Memory B cell (primary cell): ENCODE measurements at regions not wholly inside any gene's neighbourhood (a gene's known extent, or its start where the extent isn't known, plus 50 kb on each side); places are given as distances from the start of the nearest gene placed in this dataset.
"Not testable (repeated sequence)": the region's sequence is repeated elsewhere in the genome, so short reads cannot be mapped to it uniquely, and the experiment has no call there.

Experiments
- ATAC-seq: fragments of 150-1000 bp; cut with Tn5 transposase; 2 replicates; pipeline ENCODE4 v1.10.0; 2021; ENCODE audit warnings: low read depth, mild to moderate bottlenecking, moderate library complexity
- DNase-seq, 2 donors: peaks; one replicate each; pipeline ENCODE4 v3.0.0; 2022; ENCODE audit warnings: low spot score in 2 of 2
- H3K27ac Mint-ChIP-seq: one replicate; pipeline ENCODE4 v1.8.0; 2022; ENCODE audit warnings: mild to moderate bottlenecking, moderate library complexity, mixed read lengths
- H3K27me3 Mint-ChIP-seq: one replicate; pipeline ENCODE4 v1.8.0; 2022; ENCODE audit warnings: mixed read lengths
- H3K36me3 Mint-ChIP-seq: one replicate; pipeline ENCODE4 v1.8.0; 2022; ENCODE audit warnings: mild to moderate bottlenecking, mixed read lengths
- H3K4me1 Mint-ChIP-seq: one replicate; pipeline ENCODE4 v1.8.0; 2022; ENCODE audit warnings: mixed read lengths
- H3K4me3 Mint-ChIP-seq: one replicate; pipeline ENCODE4 v1.8.0; 2022; ENCODE audit warnings: mild to moderate bottlenecking, moderate library complexity, mixed read lengths
- H3K9me3 Mint-ChIP-seq: one replicate; pipeline ENCODE4 v1.8.0; 2022; ENCODE audit warnings: mixed read lengths

DNA sequence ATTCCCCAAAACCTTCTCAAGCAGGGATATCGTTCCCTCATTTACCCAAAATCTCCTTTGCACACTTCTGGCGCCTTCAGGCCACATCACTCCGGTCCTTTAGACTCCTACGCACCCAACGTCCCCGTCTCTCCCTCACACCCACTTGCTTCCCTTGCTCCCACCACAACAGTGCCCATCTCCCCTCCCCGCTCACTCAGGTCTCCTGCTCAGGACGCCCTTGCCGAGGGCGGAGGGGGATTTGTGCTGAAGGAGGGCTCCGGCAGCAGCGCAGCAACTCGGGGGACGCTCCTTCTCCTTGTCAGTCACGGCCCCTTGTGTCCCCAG lies 71.6 kb downstream of the PCMTD2 start:
- not testable (repeated sequence) for ATAC-seq, H3K9me3 Mint-ChIP-seq, H3K4me3 Mint-ChIP-seq, H3K27ac Mint-ChIP-seq, H3K4me1 Mint-ChIP-seq, DNase-seq, H3K36me3 Mint-ChIP-seq
- peaks cover 24% of the 10 kb centered on the region for H3K27me3 Mint-ChIP-seq

DNA sequence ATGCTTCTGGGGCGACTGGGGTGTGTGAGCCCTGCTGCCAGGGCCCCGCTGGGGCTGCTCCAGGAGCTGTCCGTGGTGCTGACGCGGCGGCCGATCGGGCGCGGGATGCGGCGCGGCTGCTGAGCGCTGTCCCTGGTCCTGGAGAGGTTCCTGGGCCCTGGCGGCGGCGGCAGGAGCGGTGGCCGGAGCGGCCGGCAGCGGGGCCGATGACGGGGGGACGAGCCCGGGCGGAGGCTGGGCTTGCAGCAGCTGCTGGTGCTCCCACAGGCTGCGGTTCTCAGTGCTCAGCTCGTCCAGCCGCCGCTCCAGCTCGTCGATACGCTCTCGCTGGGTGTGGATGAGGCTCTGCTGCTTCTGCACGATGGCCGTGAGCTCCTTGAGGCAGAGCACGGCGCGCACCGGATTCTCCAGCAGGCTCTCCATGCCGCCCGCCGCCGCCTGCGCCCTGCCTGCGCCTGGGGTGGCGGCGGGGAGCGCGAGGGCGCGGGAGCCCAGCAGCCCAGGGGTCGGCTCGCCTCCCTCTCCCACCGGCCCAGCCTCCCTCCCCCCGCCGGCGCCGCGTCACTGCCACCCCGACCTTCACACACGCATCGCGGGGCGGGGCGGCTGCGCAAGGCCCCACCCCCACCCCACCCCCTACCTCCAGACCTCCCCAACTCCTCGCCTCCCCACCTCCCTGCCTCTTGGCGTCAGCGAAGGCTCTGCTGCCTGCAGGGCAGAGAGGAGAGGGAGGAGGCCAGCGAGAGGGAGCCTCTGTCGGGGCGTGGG lies 72.2 kb downstream of the PCMTD2 start:
- not testable (repeated sequence) for H3K9me3 Mint-ChIP-seq, DNase-seq, H3K4me3 Mint-ChIP-seq, H3K4me1 Mint-ChIP-seq, H3K36me3 Mint-ChIP-seq, H3K27ac Mint-ChIP-seq
- peak; percentile 72 for ATAC-seq
- peaks cover 25% of the 10 kb centered on the region for H3K27me3 Mint-ChIP-seq

DNA sequence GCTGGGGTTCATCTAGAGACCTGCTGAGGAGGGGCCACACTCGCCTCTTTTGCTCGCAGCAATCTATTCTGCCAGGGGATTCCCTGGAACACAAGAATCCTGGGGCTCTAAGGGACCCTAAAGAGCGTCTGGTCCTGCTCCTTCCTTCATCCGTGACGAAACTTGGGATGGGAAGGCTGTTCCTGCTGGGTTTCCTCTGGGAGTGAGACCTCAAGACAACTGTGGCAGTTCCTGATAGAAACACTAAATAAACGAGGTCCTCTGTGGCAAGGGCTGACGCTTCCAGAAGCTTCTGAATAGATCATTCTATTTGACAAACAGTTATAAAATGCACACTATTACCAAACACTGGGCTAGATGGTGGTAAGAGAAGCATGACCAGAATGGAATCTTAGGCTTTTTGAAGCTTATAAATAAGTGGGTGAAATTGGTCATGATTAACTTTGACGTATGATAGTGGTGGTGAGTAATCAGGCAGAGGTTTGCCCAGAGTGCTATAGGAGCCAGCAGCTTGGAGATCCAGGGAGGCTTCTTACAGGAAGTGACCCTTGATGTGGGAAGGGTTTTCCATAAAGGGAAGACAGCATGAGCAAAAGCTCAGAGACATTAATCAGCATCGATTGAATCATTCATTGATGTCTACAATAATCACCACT lies 73.2 kb downstream of the PCMTD2 start:
- not testable (repeated sequence) for H3K36me3 Mint-ChIP-seq, H3K4me3 Mint-ChIP-seq, H3K4me1 Mint-ChIP-seq, DNase-seq, H3K9me3 Mint-ChIP-seq, H3K27ac Mint-ChIP-seq, ATAC-seq
- peaks cover 26% of the 10 kb centered on the region for H3K27me3 Mint-ChIP-seq

DNA sequence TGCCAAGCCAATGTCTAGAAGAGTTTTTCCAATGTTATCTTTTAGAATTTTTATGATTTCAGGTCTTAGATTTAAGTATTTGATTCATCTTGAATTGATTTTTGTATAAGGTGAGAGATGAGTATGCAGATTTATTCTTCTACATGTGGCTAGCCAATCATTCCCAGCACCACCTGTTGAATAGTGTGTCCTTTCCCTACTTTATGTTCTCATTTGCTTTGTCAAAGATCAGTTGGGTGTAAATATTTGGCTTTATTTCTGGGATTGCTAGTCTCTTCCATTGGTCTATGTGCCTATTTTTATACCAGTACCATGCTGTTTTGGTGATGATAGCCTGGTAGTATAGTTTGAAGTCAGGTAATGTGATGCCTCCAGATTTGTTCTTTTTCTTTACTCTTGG lies 77.1 kb downstream of the PCMTD2 start:
- not testable (repeated sequence) for H3K36me3 Mint-ChIP-seq

More for the DNA sequence above, 77.1 kb downstream of the PCMTD2 start:
- not testable (repeated sequence) for H3K27ac Mint-ChIP-seq, H3K9me3 Mint-ChIP-seq, DNase-seq, H3K4me3 Mint-ChIP-seq, ATAC-seq, H3K4me1 Mint-ChIP-seq
- H3K27me3 Mint-ChIP-seq: peaks cover 17% of the 10 kb centered on the region
